Stimulated activated naive CD8-positive, alpha-beta T cell treated with anti-CD3 and anti-CD28 coated beads, Interleukin-15, amount 100 ng/mL, for 72 hours (primary cell): ENCODE measurements at regions not wholly inside any gene's neighbourhood (a gene's known extent, or its start where the extent isn't known, plus 50 kb on each side); places are given as distances from the start of the nearest gene placed in this dataset.

Source experiments
- ATAC-seq: fragments of 150-1000 bp; cut with Tn5 transposase; 2 replicates; pipeline ENCODE4 v1.10.0; 2021; ENCODE audit warnings: mild to moderate bottlenecking, moderate library complexity
- DNase-seq, 2 donors: peaks; one replicate each; pipeline ENCODE4 v3.0.0; 2021 to 2022
- H3K27ac Mint-ChIP-seq, 2 donors: one replicate each; pipeline ENCODE4 v1.8.0; 2022; ENCODE audit warnings: mild to moderate bottlenecking in 2 of 2, mixed read lengths in 2 of 2, moderate library complexity in 2 of 2
- H3K27me3 Mint-ChIP-seq: one replicate; pipeline ENCODE4 v1.8.0; 2022; ENCODE audit warnings: mixed read lengths
- H3K4me1 Mint-ChIP-seq: one replicate; pipeline ENCODE4 v1.8.0; 2022; ENCODE audit warnings: mild to moderate bottlenecking, mixed read lengths
- H3K4me3 Mint-ChIP-seq, 2 donors: one replicate each; pipeline ENCODE4 v1.8.0; 2022; ENCODE audit warnings: mild to moderate bottlenecking in 2 of 2, mixed read lengths in 2 of 2, moderate library complexity in 1 of 2
- H3K9me3 Mint-ChIP-seq, 2 donors: one replicate each; pipeline ENCODE4 v1.8.0; 2022; ENCODE audit warnings: mixed read lengths in 2 of 2

DNA sequence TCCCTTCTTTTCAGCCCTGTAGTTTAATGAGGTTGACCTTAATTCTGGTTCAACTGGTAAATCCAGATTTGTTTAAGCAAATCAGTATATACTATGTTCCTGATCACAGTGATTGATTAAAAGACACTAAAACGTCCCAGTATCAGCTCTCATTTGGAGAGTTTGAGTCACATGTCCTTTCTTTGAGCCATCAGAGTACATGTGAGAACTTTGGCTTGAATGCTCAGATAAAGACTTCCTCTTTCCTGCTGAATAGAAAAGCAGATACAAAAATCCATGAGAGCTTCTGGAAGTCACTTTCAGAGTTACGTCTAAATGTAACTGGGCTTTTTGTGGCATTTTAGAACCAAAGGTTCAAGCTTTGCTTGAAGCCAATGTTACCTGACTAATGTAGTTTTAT, 341.8 kb upstream of the SATB1 start:
- no peaks in the 10 kb centered on the region for H3K9me3 Mint-ChIP-seq
- H3K4me3 Mint-ChIP-seq = no peak overlapping the region
- DNase-seq (no peak), ATAC-seq (no peak)
- H3K27me3 Mint-ChIP-seq = no peaks in the 10 kb centered on the region
- peaks cover 17% of the 10 kb centered on the region for H3K4me1 Mint-ChIP-seq
- H3K27ac Mint-ChIP-seq = no peak overlapping the region

DNA sequence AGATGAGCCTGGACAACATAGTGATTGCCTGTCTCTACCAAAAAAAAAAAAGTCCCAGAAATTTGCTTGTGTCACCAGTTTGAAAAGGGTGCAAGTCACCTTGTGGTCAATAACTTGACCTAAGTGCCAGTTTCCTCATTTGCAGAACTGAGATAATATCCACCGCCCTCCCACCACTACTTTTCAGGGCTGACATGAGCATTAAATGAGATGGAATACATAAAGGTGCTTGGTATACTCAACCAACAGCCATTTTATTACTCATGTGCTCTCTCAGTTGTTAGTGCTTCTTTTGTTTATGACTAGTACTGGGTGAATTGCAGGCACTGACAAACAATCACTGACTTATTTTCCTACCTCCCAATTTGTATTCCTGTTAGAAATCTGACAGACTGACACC, 340.5 kb upstream of the SATB1 start:
- H3K4me3 Mint-ChIP-seq = no peak overlapping the region
- H3K27me3 Mint-ChIP-seq = no peaks in the 10 kb centered on the region
- H3K9me3 Mint-ChIP-seq = no peaks in the 10 kb centered on the region
- H3K4me1 Mint-ChIP-seq = peaks cover 4% of the 10 kb centered on the region
- ATAC-seq (peak; percentile 55), DNase-seq (no peak)
- no peak overlapping the region for H3K27ac Mint-ChIP-seq

DNA sequence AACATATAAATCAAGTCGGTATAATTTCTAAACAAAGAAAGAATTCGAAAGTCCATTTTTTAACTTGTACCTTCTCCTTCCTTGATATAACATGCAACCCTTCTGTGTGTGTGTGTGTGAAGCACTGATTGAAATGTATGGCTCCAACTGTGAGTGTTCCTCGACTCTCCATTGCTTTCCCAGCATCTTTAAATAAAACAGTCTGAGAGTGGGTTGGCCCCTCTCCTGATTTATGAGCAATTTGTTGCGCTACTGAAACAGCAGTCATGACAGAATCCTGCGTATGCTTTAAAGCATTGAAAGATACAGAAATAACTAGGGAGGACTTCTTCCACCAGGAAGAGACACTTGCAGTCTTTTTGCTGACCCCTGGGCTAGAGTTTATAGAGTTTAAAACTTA, 340.0 kb upstream of the SATB1 start:
- no peak overlapping the region for H3K27ac Mint-ChIP-seq

DNA sequence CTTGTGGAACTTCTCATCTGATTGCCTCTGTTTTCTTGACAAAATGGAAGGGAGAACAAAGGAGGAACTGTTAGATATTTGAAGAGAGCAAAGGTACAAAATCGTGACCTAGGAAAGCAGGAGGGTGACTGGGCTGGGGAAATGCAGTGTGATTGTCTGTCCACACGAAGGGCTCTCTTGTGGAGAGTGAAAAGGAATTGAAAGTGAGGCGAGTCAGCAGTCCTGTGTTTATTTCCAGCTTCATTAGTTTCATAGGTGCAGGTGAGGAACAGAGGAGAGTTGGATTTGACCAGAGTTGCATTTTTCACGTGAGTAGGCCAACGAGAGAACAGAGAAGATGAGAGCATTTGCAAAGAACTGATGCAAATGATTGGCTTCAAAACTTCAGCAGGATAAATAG, 336.4 kb upstream of the SATB1 start:
- H3K4me3 Mint-ChIP-seq = no peak overlapping the region
- H3K9me3 Mint-ChIP-seq = peaks cover 0 to 5% of the 10 kb centered on the region in 2 donors
- H3K27ac Mint-ChIP-seq = no peak overlapping the region
- H3K27me3 Mint-ChIP-seq = no peaks in the 10 kb centered on the region
- DNase-seq (no peak), ATAC-seq (no peak)
- peaks cover 10% of the 10 kb centered on the region for H3K4me1 Mint-ChIP-seq

More for the DNA sequence above, 340.0 kb upstream of the SATB1 start:
- no peak overlapping the region for H3K4me3 Mint-ChIP-seq
- no peak for DNase-seq
- no peaks in the 10 kb centered on the region for H3K9me3 Mint-ChIP-seq
- no peaks in the 10 kb centered on the region for H3K4me1 Mint-ChIP-seq
- ATAC-seq = no peak
- H3K27me3 Mint-ChIP-seq = no peaks in the 10 kb centered on the region

DNA sequence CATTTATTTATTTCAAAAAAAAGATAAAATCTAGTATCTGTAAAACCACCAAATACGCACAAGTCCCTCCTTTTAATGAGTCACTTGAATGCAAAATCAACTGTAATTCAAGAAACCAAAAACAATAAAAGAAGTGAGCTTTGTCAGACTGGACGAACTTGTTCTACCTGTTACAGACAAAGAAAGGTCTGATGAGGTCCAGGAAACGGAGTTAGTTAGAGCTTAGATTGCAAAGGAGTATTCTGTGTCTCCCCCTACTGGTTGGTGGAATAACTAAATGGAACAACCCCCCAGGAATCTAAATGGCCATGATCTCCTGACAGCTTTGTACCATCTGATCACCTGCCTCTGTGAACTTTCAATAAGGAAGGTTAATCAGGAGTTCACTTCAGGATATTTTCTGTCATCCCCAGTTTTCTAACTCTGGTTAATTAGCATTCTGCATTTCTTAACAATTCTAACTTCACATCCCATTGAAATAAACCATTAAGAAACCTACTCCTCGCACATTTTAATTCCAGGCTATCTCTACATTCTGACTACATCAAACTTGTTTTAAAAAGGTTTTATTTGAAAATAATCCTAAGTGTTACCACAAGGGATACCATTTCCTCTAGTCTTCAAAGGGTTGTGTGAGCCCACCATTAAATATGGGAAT, 333.0 kb upstream of the SATB1 start:
- Mint-ChIP-seq H3K27ac (peak overlapping the region in 1 of 2 donors; percentile 90), H3K27me3 (no peaks in the 10 kb centered on the region), H3K9me3 (peaks cover 0 to 9% of the 10 kb centered on the region in 2 donors), H3K4me1 (peaks cover 30% of the 10 kb centered on the region), H3K4me3 (peak overlapping the region in 1 of 2 donors; percentile 21)
- peak; percentile 99 for ATAC-seq
- DNase-seq = peak; percentile 48 to 50

DNA sequence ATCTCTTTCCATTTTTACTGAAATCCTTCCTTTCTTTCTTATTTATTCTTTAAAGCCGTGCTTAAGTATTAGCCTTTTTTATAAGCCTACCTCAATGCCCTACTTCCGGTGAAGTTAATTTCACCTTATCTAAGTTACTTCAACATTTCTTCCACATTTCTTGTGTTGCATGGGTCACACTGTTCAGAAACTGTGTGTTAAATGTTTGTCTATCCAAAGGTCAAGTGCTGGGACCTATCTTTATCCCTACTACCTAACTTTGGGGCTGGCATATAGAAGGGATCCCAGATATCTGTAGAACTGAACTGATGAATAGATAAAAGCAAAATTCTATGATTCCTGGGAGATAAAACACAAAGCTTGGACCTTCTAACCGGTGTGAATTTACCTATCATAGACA, 332.3 kb upstream of the SATB1 start:
- no peak for DNase-seq
- Mint-ChIP-seq H3K4me1 (peaks cover 37% of the 10 kb centered on the region), H3K27ac (peak overlapping the region in 1 of 2 donors; percentile 90), H3K27me3 (no peaks in the 10 kb centered on the region), H3K4me3 (peak overlapping the region in 1 of 2 donors; percentile 21), H3K9me3 (peaks cover 0 to 9% of the 10 kb centered on the region in 2 donors)
- ATAC-seq = no peak

DNA sequence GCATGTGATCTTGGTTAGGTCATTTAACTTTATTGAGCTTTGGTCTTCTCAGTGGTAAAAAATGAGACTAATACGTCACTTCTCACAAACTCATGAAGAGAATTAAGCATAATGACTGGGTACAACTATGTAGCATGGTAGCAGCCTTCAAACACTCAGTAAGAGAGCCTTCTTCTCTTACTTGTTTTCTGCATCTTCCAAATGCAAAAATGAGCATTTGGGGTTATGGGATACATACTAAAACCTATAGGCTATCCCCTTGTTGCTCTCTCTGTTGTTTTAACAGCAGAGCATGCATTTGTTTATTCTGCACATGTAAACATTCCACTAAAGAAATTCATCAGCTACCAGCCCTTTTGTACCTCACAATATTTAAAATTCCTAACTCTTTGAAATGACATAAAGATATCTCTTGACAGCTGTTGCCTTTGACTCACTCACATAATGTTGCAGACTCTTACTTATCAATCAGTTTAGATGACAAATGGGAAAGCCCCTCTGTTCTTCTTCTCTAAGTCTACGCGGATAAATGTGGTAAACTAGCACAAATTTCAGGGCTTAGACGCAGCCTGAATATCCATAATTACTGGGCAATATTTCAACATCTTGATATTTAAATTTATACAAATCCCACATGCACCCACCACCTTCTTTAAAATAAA, 327.3 kb upstream of the SATB1 start:
- Mint-ChIP-seq H3K4me3 (peak overlapping the region in 1 of 2 donors; percentile 2), H3K4me1 (peaks cover 68% of the 10 kb centered on the region), H3K27ac (peak overlapping the region in 1 of 2 donors; percentile 36), H3K9me3 (peaks cover 0 to 8% of the 10 kb centered on the region in 2 donors), H3K27me3 (no peaks in the 10 kb centered on the region)
- no peak for DNase-seq
- peak; percentile 94 for ATAC-seq

DNA sequence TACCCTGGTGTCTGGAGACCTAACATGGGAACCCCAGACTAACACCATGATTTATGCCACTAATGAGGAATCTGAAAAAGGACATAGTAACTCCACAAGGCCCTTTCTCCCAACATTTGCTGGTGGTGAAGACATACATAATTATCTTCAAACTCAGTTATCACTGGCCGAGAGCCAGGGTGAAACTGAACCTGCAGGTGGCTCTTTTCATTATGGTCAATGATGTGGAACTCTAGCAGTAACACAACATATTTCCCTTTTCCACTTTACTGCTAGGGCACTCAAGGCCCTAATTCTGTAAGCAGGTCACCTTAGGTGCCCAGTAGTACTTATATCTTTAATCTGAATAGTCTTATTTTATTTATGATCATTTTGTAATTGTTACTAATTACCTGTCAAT, 326.4 kb upstream of the SATB1 start:
- no peak overlapping the region for H3K27ac Mint-ChIP-seq
- ATAC-seq = no peak
- peaks cover 0 to 4% of the 10 kb centered on the region in 2 donors for H3K9me3 Mint-ChIP-seq
- peaks cover 71% of the 10 kb centered on the region for H3K4me1 Mint-ChIP-seq
- H3K4me3 Mint-ChIP-seq = no peak overlapping the region
- DNase-seq = no peak
- H3K27me3 Mint-ChIP-seq = no peaks in the 10 kb centered on the region

DNA sequence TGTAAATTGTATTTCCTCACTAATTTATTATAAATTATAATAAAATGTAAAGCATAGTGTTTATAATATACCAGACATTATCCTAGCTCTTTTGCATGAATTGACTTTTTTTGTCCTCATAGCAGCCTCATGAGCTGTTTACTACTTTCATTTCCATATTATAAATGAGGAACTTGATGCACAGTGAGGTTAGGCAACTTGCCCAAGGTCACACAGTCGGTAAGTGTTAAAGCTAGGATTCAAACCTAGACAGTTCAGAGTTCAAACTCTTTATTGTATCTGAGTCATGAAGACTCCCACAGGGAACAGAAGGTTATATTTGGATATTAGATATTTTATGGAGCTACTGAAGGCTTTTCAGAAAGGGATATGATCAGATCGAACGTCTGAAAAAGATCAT, 322.2 kb upstream of the SATB1 start:
- Mint-ChIP-seq H3K27ac (no peak overlapping the region), H3K4me3 (no peak overlapping the region), H3K27me3 (no peaks in the 10 kb centered on the region), H3K9me3 (no peaks in the 10 kb centered on the region), H3K4me1 (peaks cover 80% of the 10 kb centered on the region)
- DNase-seq (no peak), ATAC-seq (no peak)

DNA sequence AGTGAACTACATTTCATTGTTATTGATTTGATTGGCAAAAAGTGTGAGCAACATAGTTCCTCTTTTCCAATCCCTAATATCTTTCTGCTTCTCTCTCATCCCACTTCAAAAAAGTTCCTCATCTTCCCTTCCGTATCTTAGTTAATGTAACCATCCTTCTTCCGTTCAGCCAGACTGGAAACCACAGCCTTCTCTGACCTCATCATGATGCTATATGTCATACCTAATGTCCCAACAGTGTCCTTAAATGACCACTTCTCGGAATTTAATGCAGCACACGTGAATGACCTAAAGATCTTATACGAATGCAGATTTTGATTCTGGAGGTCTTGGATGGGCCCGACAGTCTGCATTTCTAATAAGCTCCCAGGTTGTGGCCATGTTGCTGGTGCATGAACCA, 320.3 kb upstream of the SATB1 start:
- no peak for ATAC-seq
- peak overlapping the region in 1 of 2 donors; percentile 85 for H3K27ac Mint-ChIP-seq
- no peaks in the 10 kb centered on the region for H3K27me3 Mint-ChIP-seq
- H3K4me1 Mint-ChIP-seq = peaks cover 78% of the 10 kb centered on the region
- DNase-seq = no peak
- peak overlapping the region; percentile 4 to 57 for H3K4me3 Mint-ChIP-seq
- no peaks in the 10 kb centered on the region for H3K9me3 Mint-ChIP-seq

DNA sequence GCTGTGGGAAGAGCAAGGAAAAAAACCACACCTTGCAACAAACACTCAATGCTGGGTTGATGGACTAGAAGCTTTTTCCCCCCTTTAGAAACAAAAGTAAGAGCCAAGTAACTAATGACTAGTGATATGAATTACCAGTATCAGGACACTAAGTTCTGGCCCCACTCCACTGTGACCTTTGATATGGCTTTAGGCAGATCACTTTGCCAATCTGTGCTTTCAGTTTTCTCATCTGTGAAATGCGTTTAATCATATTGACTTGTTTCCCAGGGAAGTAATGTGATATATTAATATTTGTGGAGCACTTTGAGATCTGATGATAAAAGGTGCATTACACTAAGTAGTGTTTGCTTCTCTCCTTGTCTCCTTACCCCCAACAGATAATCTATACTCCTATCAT, 319.3 kb upstream of the SATB1 start:
- no peak for DNase-seq
- peak overlapping the region; percentile 2 to 85 for H3K27ac Mint-ChIP-seq
- H3K9me3 Mint-ChIP-seq = no peaks in the 10 kb centered on the region
- peaks cover 78% of the 10 kb centered on the region for H3K4me1 Mint-ChIP-seq
- H3K4me3 Mint-ChIP-seq = peak overlapping the region; percentile 55 to 57
- no peaks in the 10 kb centered on the region for H3K27me3 Mint-ChIP-seq
- no peak for ATAC-seq

DNA sequence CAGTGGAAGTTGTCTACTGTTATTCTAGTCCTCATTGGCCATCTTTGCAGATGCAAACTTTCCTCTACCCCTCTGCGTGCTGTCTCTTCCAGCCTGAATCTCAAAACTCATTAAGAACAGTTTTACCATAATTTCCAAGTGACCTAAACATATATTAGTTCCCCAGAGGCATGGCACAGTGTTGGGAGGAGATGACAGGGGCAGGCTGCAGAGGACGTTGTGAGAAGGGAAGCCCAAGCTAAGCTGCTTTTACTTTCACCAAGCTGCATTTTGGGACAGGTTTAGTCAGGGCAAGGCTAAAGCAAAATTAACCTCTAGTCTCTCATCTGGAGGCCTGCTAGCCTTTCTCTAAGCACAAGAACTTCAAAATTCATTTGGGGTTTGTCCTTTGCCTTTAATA, 318.6 kb upstream of the SATB1 start:
- Mint-ChIP-seq H3K4me3 (peak overlapping the region; percentile 23 to 57), H3K4me1 (peaks cover 81% of the 10 kb centered on the region), H3K9me3 (no peaks in the 10 kb centered on the region), H3K27ac (peak overlapping the region; percentile 2 to 85), H3K27me3 (no peaks in the 10 kb centered on the region)
- DNase-seq = no peak
- ATAC-seq = no peak

DNA sequence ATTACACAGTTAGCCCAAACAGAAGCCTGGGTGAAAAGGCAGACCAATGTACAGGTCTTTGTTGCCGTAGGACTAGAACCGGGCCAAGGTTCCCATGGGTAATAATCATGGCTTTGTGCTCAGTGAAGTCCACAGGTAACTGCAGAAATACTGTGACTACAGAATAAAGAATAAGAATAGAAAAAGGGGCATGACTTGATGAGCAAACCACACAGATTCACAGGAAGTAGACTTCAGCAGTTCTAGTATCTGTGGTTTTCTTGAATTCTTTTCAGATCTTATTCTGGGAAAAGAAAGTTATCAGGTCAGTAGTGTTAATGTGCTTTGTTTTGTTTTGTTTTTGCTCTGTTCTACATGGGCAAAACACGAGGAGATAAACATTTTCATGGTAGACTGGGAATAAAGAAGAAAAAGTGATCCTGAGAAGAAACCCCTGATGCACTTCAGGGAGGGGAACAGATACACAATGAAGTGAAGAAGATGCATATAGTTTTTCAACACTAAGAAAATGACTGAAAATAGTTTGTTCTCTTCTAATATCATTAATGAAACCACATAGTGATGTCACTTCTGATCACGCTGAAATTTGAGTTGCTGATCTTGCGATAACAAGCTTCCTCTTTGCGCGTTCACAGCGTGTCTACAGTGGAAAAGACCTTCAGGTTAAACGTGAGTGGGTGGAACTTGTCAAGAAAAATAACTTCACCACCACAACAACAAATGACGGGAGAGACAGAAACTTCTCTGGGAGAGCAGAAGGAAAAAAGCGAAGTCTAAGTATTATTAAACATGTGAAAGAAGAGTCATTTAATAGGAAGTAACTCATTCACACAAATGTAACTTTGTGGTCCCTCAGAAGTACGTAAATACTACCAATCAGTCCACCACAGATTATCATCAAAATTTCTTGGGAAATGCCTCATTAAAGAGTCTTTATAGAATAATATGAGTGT, 315.8 kb upstream of the SATB1 start:
- peak; percentile 76 for ATAC-seq
- Mint-ChIP-seq H3K27me3 (no peaks in the 10 kb centered on the region), H3K4me1 (peaks cover 90% of the 10 kb centered on the region), H3K9me3 (no peaks in the 10 kb centered on the region), H3K4me3 (peak overlapping the region; percentile 66 to 76), H3K27ac (peak overlapping the region; percentile 95 to 96)
- DNase-seq = peak; percentile 72 to 82

DNA sequence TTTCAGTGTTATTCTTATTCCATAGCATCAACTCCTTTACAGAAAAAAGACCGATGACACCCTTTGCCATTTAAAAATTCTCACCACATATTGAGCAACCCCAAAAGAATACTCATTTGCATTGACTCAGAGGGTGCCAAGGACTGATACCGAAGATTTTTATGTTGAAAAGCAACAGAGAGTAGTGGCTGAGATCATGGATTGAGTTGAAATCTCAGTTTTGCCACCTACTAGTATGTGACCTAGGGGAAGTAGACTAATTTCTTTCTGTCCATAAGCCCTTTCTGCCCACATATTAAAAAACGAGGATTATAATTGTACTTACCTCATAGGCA, 313.9 kb upstream of the SATB1 start:
- ATAC-seq = peak; percentile 72
- H3K27me3 Mint-ChIP-seq = no peaks in the 10 kb centered on the region
- peak overlapping the region; percentile 14 to 76 for H3K4me3 Mint-ChIP-seq
- peaks cover 80% of the 10 kb centered on the region for H3K4me1 Mint-ChIP-seq
- peak overlapping the region; percentile 71 to 96 for H3K27ac Mint-ChIP-seq
- peaks cover 0 to 7% of the 10 kb centered on the region in 2 donors for H3K9me3 Mint-ChIP-seq
- peak in 1 of 2 donors; percentile 45 for DNase-seq

DNA sequence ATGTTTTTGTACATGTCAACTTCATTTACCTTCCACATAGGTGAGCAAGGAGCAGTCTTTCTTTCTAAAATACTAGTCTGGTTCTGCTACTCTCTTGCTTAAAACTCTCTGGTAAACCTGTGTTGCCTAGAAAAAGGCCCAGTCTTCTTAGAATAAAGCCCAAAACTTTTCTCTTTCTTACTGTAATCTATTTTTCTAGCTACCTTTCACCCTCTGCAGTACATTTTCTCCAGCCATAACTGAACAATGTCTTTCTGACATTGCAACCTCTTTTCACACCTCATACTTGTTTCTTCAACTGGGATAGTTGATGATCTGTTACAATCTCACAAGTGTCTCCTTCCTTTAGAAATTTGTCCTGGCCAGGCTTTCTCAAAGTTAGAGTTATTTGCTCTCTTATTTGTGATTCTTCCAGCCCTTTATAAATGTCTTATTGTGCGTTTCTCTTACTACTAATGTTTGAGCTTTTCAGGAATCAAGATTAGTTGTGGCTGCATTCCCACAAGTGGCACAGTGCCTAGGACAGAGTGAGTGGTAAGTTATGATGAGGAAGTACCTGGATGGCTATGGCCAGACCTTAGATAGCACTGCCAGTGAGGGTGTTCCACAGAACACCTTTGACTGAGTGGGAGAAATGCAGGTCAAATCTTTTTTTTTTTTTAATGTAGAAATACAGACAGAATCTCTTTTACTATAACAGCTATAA, 313.4 kb upstream of the SATB1 start:
- H3K27me3 Mint-ChIP-seq = no peaks in the 10 kb centered on the region
- peak overlapping the region; percentile 71 to 96 for H3K27ac Mint-ChIP-seq
- peaks cover 0 to 7% of the 10 kb centered on the region in 2 donors for H3K9me3 Mint-ChIP-seq
- peak overlapping the region; percentile 14 to 76 for H3K4me3 Mint-ChIP-seq
- DNase-seq (no peak), ATAC-seq (peak; percentile 4)
- peaks cover 75% of the 10 kb centered on the region for H3K4me1 Mint-ChIP-seq
